ENCODE measurements at regions not wholly inside any gene's neighbourhood (a gene's known extent, or its start where the extent isn't known, plus 50 kb on each side); places are given as distances from the start of the nearest gene placed in this dataset.

- no peak for ATAC-seq
- Mint-ChIP-seq H3K27me3 (ENCODE audit: low read depth) (no peaks in the 10 kb centered on the region), H3K4me1 (no peaks in the 10 kb centered on the region; the same call in 1 of the 2 replicates), H3K4me3 (no peak overlapping the region), H3K9me3 (peaks cover 11% of the 10 kb centered on the region), H3K27ac (no peak overlapping the region), H3K36me3 (peaks cover 4% of the 10 kb centered on the region; the same call in 1 of the 2 replicates)
- POLR2A ChIA-PET, result no interaction called here
- DNase-seq (ENCODE audit: low spot score), result no peak
- CTCF ChIA-PET, result no interaction called here
- TF ChIP-seq HMGA2 (CRISPR knock-in tag; IDR thresholded peaks at IDR 0.05) (no peak), E2F1 (CRISPR knock-in tag; IDR thresholded peaks at IDR 0.05) (no peak), STAT6 (CRISPR knock-in tag; conservative IDR thresholded peaks at IDR 0.05; ENCODE audit: low read depth) (no peak), ZNF121 (CRISPR knock-in tag; IDR thresholded peaks at IDR 0.05) (no peak), CREM (CRISPR knock-in tag; IDR thresholded peaks at IDR 0.05) (no peak), HMGXB4 (CRISPR knock-in tag; IDR thresholded peaks at IDR 0.05) (no peak)
Measured at GRCh38 chr3:154981664-154982063, 98.5 kb upstream of the MME start.

GRCh38 chr3:154981201-154981600 is 98.9 kb upstream of the MME start:
- Mint-ChIP-seq H3K27ac (no peak overlapping the region), H3K4me3 (no peak overlapping the region), H3K36me3 (peaks cover 4% of the 10 kb centered on the region; the same call in 1 of the 2 replicates), H3K4me1 (no peaks in the 10 kb centered on the region; the same call in 1 of the 2 replicates), H3K9me3 (peaks cover 11% of the 10 kb centered on the region), H3K27me3 (ENCODE audit: low read depth) (no peaks in the 10 kb centered on the region)
- POLR2A ChIA-PET, result no interaction called here
- CTCF ChIA-PET, result no interaction called here
- no peak for ATAC-seq
- DNase-seq (ENCODE audit: low spot score), result no peak
- TF ChIP-seq FOXP1 (CRISPR knock-in tag; IDR thresholded peaks at IDR 0.05; ENCODE audit: borderline replicate concordance) (no peak), ZNF532 (CRISPR knock-in tag; IDR thresholded peaks at IDR 0.05; ENCODE audit: borderline replicate concordance) (no peak), ATF6 (CRISPR knock-in tag; IDR thresholded peaks at IDR 0.05) (no peak), CREB1 (CRISPR knock-in tag; IDR thresholded peaks at IDR 0.05) (no peak), JUN (CRISPR knock-in tag; IDR thresholded peaks at IDR 0.05) (no peak), PRDM15 (CRISPR knock-in tag; IDR thresholded peaks at IDR 0.05) (no peak), SMAD4 (CRISPR knock-in tag; IDR thresholded peaks at IDR 0.05) (no peak), FOXJ3 (CRISPR knock-in tag; IDR thresholded peaks at IDR 0.05; ENCODE audit: borderline replicate concordance) (no peak), ZNF138 (CRISPR knock-in tag; conservative IDR thresholded peaks at IDR 0.05) (no peak), ERG (CRISPR knock-in tag; IDR thresholded peaks at IDR 0.05) (no peak), MLX (CRISPR knock-in tag; IDR thresholded peaks at IDR 0.05) (no peak), RORB (CRISPR knock-in tag; IDR thresholded peaks at IDR 0.05) (no peak)

Measured in WTC11 (cell line).